Mammary epithelial cell (primary cell): ENCODE measurements at regions not wholly inside any gene's neighbourhood (a gene's known extent, or its start where the extent isn't known, plus 50 kb on each side); places are given as distances from the start of the nearest gene placed in this dataset.

Source experiments
- CTCF ChIP-seq, 2 donors: IDR thresholded peaks in 1 of 2; conservative IDR thresholded peaks in 1 of 2; 2 replicates each; pipeline ENCODE4 v1.5.1; 2011 to 2012; ENCODE audit warnings: inconsistent platforms in 2 of 2, low read length in 2 of 2, mild to moderate bottlenecking in 2 of 2, control low read depth in 1 of 2, low read depth in 1 of 2; ENCODE audit not compliant: insufficient read depth in 1 of 2; ENCODE audit errors: extremely low read depth in 1 of 2
- EZH2 ChIP-seq: IDR thresholded peaks from 2 replicates; pipeline ENCODE4 v1.6.1; 2012; ENCODE audit warnings: low read length, inconsistent platforms, borderline replicate concordance

- TF ChIP-seq CTCF (conservative IDR thresholded peaks at IDR 0.05 in 1 of 2, IDR thresholded peaks at IDR 0.05 in 1 of 2; ENCODE audit: extremely low read depth in 1 of 2, insufficient read depth in 1 of 2, low read depth in 1 of 2, low read length in 2 of 2) (no peak), EZH2 (no peak)
Measured at GRCh38 chr11:11750017-11750878, 91.5 kb upstream of the USP47 start.
